ENCODE measurements at regions not wholly inside any gene's neighbourhood (a gene's known extent, or its start where the extent isn't known, plus 50 kb on each side); places are given as distances from the start of the nearest gene placed in this dataset.

DNA sequence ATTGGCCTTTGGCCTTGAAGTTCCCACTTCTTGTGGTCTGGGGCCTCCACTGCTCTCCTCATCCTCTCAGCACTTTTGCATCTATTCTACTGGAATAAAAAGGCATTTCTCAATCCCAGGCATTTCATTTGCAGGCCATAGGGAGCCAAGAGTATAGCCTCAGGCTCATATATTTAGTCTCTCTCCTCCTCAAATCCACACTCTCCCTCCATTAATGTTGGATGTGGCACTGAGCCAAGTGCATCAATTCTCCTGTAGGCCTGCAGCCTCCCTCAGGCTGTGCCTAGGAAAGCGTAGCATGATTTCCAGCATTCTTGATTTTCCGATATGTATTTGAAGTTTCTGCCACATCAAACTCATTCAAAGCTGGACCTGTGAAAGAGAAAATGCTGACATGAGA is 211.5 kb upstream of the CPNE8 start:
- TF ChIP-seq, protein P1, sequence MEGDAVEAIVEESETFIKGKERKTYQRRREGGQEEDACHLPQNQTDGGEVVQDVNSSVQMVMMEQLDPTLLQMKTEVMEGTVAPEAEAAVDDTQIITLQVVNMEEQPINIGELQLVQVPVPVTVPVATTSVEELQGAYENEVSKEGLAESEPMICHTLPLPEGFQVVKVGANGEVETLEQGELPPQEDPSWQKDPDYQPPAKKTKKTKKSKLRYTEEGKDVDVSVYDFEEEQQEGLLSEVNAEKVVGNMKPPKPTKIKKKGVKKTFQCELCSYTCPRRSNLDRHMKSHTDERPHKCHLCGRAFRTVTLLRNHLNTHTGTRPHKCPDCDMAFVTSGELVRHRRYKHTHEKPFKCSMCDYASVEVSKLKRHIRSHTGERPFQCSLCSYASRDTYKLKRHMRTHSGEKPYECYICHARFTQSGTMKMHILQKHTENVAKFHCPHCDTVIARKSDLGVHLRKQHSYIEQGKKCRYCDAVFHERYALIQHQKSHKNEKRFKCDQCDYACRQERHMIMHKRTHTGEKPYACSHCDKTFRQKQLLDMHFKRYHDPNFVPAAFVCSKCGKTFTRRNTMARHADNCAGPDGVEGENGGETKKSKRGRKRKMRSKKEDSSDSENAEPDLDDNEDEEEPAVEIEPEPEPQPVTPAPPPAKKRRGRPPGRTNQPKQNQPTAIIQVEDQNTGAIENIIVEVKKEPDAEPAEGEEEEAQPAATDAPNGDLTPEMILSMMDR (IDR thresholded peaks at IDR 0.05) = no peak
- no peak for TF ChIP-seq POLR2A (IDR thresholded peaks at IDR 0.05)

Data from testis (tissue), 2 donors.